HL-60 (cell line): ENCODE measurements at regions not wholly inside any gene's neighbourhood (a gene's known extent, or its start where the extent isn't known, plus 50 kb on each side); places are given as distances from the start of the nearest gene placed in this dataset.

ENCODE experiments used
- DNase-seq, 2 experiments: peaks; one replicate each; pipeline ENCODE4 v3.0.0-alpha.2; 2010 to 2020; ENCODE audit warnings: low read depth in 1 of 2, low spot score in 1 of 2
- H3K27ac ChIP-seq: fragments of 250-450 bp; sonication (Bioruptor Pico); replicated peaks from 2 replicates; pipeline ENCODE4 v1.5.1; 2020; ENCODE audit warnings: mild to moderate bottlenecking, moderate library complexity
- H3K27me3 ChIP-seq: fragments of 250-450 bp; sonication (Bioruptor Pico); 2 replicates; pipeline ENCODE4 v1.5.1; 2021; ENCODE audit warnings: mild to moderate bottlenecking, moderate library complexity; ENCODE audit not compliant: insufficient read depth, poor library complexity, severe bottlenecking
- H3K4me3 ChIP-seq: replicated peaks from 2 replicates; pipeline ENCODE4 v1.5.1; 2011; ENCODE audit warnings: mild to moderate bottlenecking, control low read depth, low read length; ENCODE audit not compliant: insufficient read depth
- GABPA ChIP-seq: IDR thresholded peaks from 2 replicates; pipeline ENCODE4 v1.6.1; 2012; ENCODE audit warnings: low read depth
- POLR2AphosphoS5 ChIP-seq: IDR thresholded peaks from 2 replicates; pipeline ENCODE4 v1.6.1; 2012; ENCODE audit warnings: low read depth
- REST ChIP-seq: IDR thresholded peaks from 2 replicates; pipeline ENCODE4 v1.6.1; 2012; ENCODE audit warnings: low read depth; ENCODE audit not compliant: insufficient replicate concordance
- SPI1 ChIP-seq: IDR thresholded peaks from 2 replicates; pipeline ENCODE4 v1.6.1; 2012; ENCODE audit warnings: low read depth, mild to moderate bottlenecking, borderline replicate concordance
- TF ChIP-seq, protein P1 (sequence below): IDR thresholded peaks from one replicate; pipeline ENCODE4 v1.5.1; 2011; ENCODE audit warnings: low read length, control low read depth, inconsistent platforms; ENCODE audit not compliant: insufficient read depth

GRCh38 chr10:56585447-56586171, 224.6 kb upstream of the ZWINT start:
- Histone ChIP-seq H3K4me3 (no peak overlapping the region), H3K27me3 (no peaks in the 10 kb centered on the region), H3K27ac (no peak overlapping the region)
- DNase-seq: no peak
- no peak for TF ChIP-seq REST
- TF ChIP-seq POLR2AphosphoS5: no peak
- TF ChIP-seq, protein P1, sequence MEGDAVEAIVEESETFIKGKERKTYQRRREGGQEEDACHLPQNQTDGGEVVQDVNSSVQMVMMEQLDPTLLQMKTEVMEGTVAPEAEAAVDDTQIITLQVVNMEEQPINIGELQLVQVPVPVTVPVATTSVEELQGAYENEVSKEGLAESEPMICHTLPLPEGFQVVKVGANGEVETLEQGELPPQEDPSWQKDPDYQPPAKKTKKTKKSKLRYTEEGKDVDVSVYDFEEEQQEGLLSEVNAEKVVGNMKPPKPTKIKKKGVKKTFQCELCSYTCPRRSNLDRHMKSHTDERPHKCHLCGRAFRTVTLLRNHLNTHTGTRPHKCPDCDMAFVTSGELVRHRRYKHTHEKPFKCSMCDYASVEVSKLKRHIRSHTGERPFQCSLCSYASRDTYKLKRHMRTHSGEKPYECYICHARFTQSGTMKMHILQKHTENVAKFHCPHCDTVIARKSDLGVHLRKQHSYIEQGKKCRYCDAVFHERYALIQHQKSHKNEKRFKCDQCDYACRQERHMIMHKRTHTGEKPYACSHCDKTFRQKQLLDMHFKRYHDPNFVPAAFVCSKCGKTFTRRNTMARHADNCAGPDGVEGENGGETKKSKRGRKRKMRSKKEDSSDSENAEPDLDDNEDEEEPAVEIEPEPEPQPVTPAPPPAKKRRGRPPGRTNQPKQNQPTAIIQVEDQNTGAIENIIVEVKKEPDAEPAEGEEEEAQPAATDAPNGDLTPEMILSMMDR: no peak
- TF ChIP-seq SPI1: no peak
- no peak for TF ChIP-seq GABPA

DNA sequence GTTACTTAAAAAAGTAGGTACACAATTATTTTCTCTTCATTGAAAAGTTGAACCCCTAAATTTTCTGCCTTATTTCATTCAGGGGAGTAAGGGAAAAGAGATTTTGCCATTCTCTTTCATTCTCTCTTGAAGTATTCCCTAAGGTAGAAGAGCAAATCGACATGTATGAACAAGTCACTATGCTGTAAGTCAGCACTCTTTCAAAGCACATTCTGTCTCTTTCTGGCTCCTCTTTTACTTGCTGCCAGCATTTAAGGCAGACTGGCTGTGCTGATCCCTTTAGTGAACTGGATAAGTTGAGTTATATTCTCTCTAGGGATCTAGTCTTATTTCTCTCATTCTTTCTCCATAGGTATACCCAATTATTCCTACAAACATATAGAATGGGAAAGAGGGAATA, 222.3 kb upstream of the ZWINT start:
- no peak for DNase-seq
- H3K27me3 ChIP-seq: no peaks in the 10 kb centered on the region
- no peak overlapping the region for H3K4me3 ChIP-seq
- TF ChIP-seq SPI1 (no peak), POLR2AphosphoS5 (no peak), REST (no peak), GABPA (no peak)
- TF ChIP-seq, protein P1: no peak
- no peak overlapping the region for H3K27ac ChIP-seq

DNA sequence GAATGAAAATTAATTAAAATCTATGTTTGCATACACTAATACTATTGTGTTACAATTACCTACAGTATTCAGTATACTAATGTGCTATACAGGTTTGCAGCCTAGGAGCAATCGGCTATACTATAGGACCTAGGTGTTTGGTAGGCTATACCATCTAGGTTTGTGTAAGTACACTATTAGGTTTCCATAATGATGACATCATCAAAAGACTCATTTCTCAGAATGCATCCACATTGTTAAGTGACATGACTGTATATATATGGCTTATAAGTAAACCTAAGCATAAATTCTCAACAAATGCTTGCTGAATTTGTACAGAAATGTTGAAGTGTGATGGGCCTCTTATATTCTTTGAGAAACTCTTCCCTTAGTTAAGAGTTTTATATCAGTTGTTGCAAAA, 206.5 kb upstream of the ZWINT start:
- Histone ChIP-seq H3K27ac (no peak overlapping the region), H3K27me3 (no peaks in the 10 kb centered on the region), H3K4me3 (no peak overlapping the region)
- no peak for DNase-seq
- TF ChIP-seq POLR2AphosphoS5 (no peak), GABPA (no peak), REST (no peak), SPI1 (no peak)
- TF ChIP-seq, protein P1: no peak
